ENCODE measurements at regions not wholly inside any gene's neighbourhood (a gene's known extent, or its start where the extent isn't known, plus 50 kb on each side); places are given as distances from the start of the nearest gene placed in this dataset.

- no peak overlapping the region for H3K4me3 ChIP-seq (ENCODE audit: low read depth, poor library complexity, severe bottlenecking)
- intact Hi-C loops (cut with DNase I; ENCODE audit: low total_unique reads) = no loop called here
- no peak for TF ChIP-seq CTCF (IDR thresholded peaks at IDR 0.05)
- no peak for TF ChIP-seq POLR2A (IDR thresholded peaks at IDR 0.05)
- no peak for DNase-seq (ENCODE audit: low spot score in 2 of 2)
Observed at GRCh38 chr10:85026878-85027467, 698.6 kb downstream of the CCSER2 start.

GRCh38 chr10:85032981-85033380, 704.6 kb downstream of the CCSER2 start:
- TF ChIP-seq CTCF (IDR thresholded peaks at IDR 0.05) (no peak), POLR2A (IDR thresholded peaks at IDR 0.05) (no peak)
- no peak for DNase-seq (ENCODE audit: low spot score in 2 of 2)
- H3K4me3 ChIP-seq (ENCODE audit: low read depth, poor library complexity, severe bottlenecking) = no peak overlapping the region
- 35 to 58% methylated on average over 1 of the region's 1 CpG for WGBS, 2 donors
- intact Hi-C loops (cut with DNase I; ENCODE audit: low total_unique reads) = no loop called here

- DNase-seq (ENCODE audit: low spot score in 2 of 2) = no peak
- H3K4me3 ChIP-seq (ENCODE audit: low read depth, poor library complexity, severe bottlenecking) = no peak overlapping the region
- intact Hi-C loops (cut with DNase I; ENCODE audit: low total_unique reads) = no loop called here
- no peak for TF ChIP-seq CTCF (IDR thresholded peaks at IDR 0.05)
- TF ChIP-seq POLR2A (IDR thresholded peaks at IDR 0.05) = no peak
- 68 to 73% methylated on average over 3 of the region's 3 CpGs for WGBS, 2 donors
Observed at GRCh38 chr10:85036661-85037060, 708.3 kb downstream of the CCSER2 start.

GRCh38 chr10:85039311-85039710, 710.9 kb downstream of the CCSER2 start:
- TF ChIP-seq POLR2A (IDR thresholded peaks at IDR 0.05) (no peak), CTCF (IDR thresholded peaks at IDR 0.05) (no peak)
- H3K4me3 ChIP-seq (ENCODE audit: low read depth, poor library complexity, severe bottlenecking) = no peak overlapping the region
- WGBS, 2 donors = 84 to 90% methylated on average over 1 of the region's 1 CpG
- intact Hi-C loops (cut with DNase I; ENCODE audit: low total_unique reads) = no loop called here
- DNase-seq (ENCODE audit: low spot score in 2 of 2) = no peak

- intact Hi-C loops (cut with DNase I; ENCODE audit: low total_unique reads) = no loop called here
- no peak for DNase-seq (ENCODE audit: low spot score in 2 of 2)
- WGBS, 2 donors = 63 to 79% methylated on average over 5 of the region's 5 CpGs
- no peak overlapping the region for H3K4me3 ChIP-seq (ENCODE audit: low read depth, poor library complexity, severe bottlenecking)
- TF ChIP-seq POLR2A (IDR thresholded peaks at IDR 0.05) = no peak
- TF ChIP-seq CTCF (IDR thresholded peaks at IDR 0.05) = no peak
Observed at GRCh38 chr10:85043207-85043606, 714.8 kb downstream of the CCSER2 start.

GRCh38 chr10:85045046-85045445, 716.7 kb downstream of the CCSER2 start:
- intact Hi-C loops (cut with DNase I; ENCODE audit: low total_unique reads) = no loop called here
- H3K4me3 ChIP-seq (ENCODE audit: low read depth, poor library complexity, severe bottlenecking) = no peak overlapping the region
- no peak for DNase-seq (ENCODE audit: low spot score in 2 of 2)
- no peak for TF ChIP-seq POLR2A (IDR thresholded peaks at IDR 0.05)
- TF ChIP-seq CTCF (IDR thresholded peaks at IDR 0.05) = no peak
- WGBS, 2 donors = 42 to 49% methylated on average over 2 of the region's 2 CpGs

Measured in lower leg skin (tissue), 4 donors.